ENCODE measurements at regions not wholly inside any gene's neighbourhood (a gene's known extent, or its start where the extent isn't known, plus 50 kb on each side); places are given as distances from the start of the nearest gene placed in this dataset.

DNA sequence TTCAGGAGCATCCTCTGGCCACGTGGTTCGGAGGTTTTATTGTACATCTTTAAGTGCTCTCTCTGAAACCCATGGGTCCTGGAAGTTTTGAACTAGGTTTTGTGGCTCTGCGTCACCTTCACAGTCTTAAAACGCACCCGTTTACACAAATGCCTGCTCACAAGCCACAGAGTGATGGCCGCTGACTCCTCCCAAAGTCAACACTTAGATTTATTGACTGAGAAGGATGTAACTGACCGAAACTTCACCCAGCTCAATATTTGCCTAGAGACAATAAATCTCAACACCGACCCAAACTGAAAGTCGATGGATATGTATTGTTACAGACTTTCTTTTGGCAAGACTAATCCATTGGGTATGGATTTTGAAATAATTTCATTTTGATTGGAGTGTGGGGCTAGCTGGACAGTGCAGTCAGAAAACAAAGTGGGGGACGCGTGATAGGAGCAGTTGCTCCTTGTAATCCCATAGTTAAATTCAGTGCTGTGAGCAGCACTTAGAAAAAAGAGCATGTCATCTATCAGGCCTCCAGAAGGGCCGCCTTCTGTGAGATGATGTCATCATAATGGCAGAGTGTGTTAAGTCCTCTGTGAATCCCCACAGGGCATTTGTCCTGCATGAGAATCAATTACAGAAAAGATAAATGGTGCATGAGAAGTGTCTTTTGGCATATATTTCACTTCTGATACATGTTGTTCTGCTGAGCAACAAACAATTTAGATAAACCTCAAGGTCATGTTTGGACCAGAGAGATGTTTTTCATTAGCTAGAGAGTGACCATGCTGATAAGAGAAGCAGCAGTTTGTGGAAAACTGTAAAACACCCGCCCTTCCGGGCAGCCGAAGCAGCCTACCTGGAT, 183.7 kb downstream of the INO80D start:
- TF ChIP-seq, protein P1, sequence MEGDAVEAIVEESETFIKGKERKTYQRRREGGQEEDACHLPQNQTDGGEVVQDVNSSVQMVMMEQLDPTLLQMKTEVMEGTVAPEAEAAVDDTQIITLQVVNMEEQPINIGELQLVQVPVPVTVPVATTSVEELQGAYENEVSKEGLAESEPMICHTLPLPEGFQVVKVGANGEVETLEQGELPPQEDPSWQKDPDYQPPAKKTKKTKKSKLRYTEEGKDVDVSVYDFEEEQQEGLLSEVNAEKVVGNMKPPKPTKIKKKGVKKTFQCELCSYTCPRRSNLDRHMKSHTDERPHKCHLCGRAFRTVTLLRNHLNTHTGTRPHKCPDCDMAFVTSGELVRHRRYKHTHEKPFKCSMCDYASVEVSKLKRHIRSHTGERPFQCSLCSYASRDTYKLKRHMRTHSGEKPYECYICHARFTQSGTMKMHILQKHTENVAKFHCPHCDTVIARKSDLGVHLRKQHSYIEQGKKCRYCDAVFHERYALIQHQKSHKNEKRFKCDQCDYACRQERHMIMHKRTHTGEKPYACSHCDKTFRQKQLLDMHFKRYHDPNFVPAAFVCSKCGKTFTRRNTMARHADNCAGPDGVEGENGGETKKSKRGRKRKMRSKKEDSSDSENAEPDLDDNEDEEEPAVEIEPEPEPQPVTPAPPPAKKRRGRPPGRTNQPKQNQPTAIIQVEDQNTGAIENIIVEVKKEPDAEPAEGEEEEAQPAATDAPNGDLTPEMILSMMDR (conservative IDR thresholded peaks at IDR 0.05; ENCODE audit: low read depth, low read length) = no peak
- Histone ChIP-seq H3K4me1 (ENCODE audit: low read depth, poor library complexity, severe bottlenecking) (no peaks in the 10 kb centered on the region), H3K4me3 (IDR thresholded peaks at IDR 0.05; ENCODE audit: insufficient read depth, low read depth, low read length) (no peak overlapping the region), H3K36me3 (ENCODE audit: insufficient read depth) (no peaks in the 10 kb centered on the region), H3K9ac (no peak overlapping the region), H3K27me3 (ENCODE audit: insufficient read depth, low read depth) (no peaks in the 10 kb centered on the region), H4K20me1 (ENCODE audit: insufficient read depth) (no peaks in the 10 kb centered on the region), H3K79me2 (ENCODE audit: insufficient read depth, low read depth) (no peaks in the 10 kb centered on the region), H3K4me2 (no peak overlapping the region), H2AFZ (ENCODE audit: low read depth) (no peak overlapping the region), H3K27ac (no peak overlapping the region)

- Histone ChIP-seq H3K9ac (no peak overlapping the region), H3K79me2 (ENCODE audit: insufficient read depth, low read depth) (no peaks in the 10 kb centered on the region), H3K4me2 (no peak overlapping the region), H3K27ac (no peak overlapping the region), H2AFZ (ENCODE audit: low read depth) (no peak overlapping the region), H3K27me3 (ENCODE audit: insufficient read depth, low read depth) (no peaks in the 10 kb centered on the region), H3K4me3 (IDR thresholded peaks at IDR 0.05; ENCODE audit: insufficient read depth, low read depth, low read length) (no peak overlapping the region), H3K4me1 (ENCODE audit: low read depth, poor library complexity, severe bottlenecking) (no peaks in the 10 kb centered on the region), H4K20me1 (ENCODE audit: insufficient read depth) (no peaks in the 10 kb centered on the region), H3K36me3 (ENCODE audit: insufficient read depth) (no peaks in the 10 kb centered on the region)
- TF ChIP-seq, protein P1 (conservative IDR thresholded peaks at IDR 0.05; ENCODE audit: low read depth, low read length) = no peak
These were observed 184.5 kb downstream of the INO80D start for GRCh38 chr2:205901491-205901890.

- no peak overlapping the region for H3K4me3 ChIP-seq (IDR thresholded peaks at IDR 0.05; ENCODE audit: insufficient read depth, low read depth, low read length)
- H3K27ac ChIP-seq = no peak overlapping the region
- H3K79me2 ChIP-seq (ENCODE audit: insufficient read depth, low read depth) = no peaks in the 10 kb centered on the region
- no peaks in the 10 kb centered on the region for H3K27me3 ChIP-seq (ENCODE audit: insufficient read depth, low read depth)
- no peak overlapping the region for H3K4me2 ChIP-seq
- no peaks in the 10 kb centered on the region for H4K20me1 ChIP-seq (ENCODE audit: insufficient read depth)
- no peaks in the 10 kb centered on the region for H3K4me1 ChIP-seq (ENCODE audit: low read depth, poor library complexity, severe bottlenecking)
- H3K36me3 ChIP-seq (ENCODE audit: insufficient read depth) = no peaks in the 10 kb centered on the region
- H3K9ac ChIP-seq = no peak overlapping the region
- H2AFZ ChIP-seq (ENCODE audit: low read depth) = no peak overlapping the region
- TF ChIP-seq, protein P1 (conservative IDR thresholded peaks at IDR 0.05; ENCODE audit: low read depth, low read length) = no peak
These were observed 187.2 kb downstream of the INO80D start for GRCh38 chr2:205898744-205899143.

DNA sequence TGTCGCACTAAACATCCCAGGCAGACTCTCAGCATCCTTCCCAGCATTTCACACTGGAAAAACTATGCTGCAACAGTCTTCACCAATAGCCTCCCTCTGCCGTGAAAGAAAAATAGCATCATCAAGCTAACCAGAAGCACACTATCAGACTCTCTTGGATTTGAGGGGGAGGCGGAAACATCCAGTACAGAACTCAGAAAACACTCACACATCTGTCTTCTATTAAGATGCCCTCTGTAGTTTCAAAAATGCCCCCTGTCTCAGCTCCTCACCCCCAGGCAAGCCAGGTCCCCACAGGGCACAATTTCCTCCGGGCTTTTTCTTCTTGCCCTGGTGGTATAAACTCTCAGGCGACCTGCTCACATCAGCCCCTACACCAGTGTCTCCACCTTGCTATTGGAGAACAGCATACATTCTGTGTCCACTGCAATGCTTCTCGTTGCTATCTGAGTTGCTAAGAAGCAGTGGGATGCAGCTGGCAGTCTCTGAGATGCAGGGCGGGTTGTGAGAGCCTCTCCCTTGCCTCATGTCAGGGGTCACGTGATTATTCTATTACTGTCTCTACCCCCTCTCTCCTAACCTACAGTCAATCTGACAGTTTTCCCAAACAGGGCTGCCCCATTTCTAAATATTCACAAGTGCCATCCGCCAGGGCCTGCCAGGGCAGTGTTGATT, 189.9 kb downstream of the INO80D start:
- Histone ChIP-seq H3K79me2 (ENCODE audit: insufficient read depth, low read depth) (no peaks in the 10 kb centered on the region), H3K4me3 (IDR thresholded peaks at IDR 0.05; ENCODE audit: insufficient read depth, low read depth, low read length) (no peak overlapping the region), H3K36me3 (ENCODE audit: insufficient read depth) (no peaks in the 10 kb centered on the region), H3K9ac (no peak overlapping the region), H3K27me3 (ENCODE audit: insufficient read depth, low read depth) (no peaks in the 10 kb centered on the region), H3K4me1 (ENCODE audit: low read depth, poor library complexity, severe bottlenecking) (no peaks in the 10 kb centered on the region), H4K20me1 (ENCODE audit: insufficient read depth) (no peaks in the 10 kb centered on the region), H3K27ac (no peak overlapping the region), H3K4me2 (no peak overlapping the region), H2AFZ (ENCODE audit: low read depth) (no peak overlapping the region)
- TF ChIP-seq, protein P1 (conservative IDR thresholded peaks at IDR 0.05; ENCODE audit: low read depth, low read length) = no peak

All from KMS-11 (cell line).